H1 (cell line): ENCODE measurements at regions not wholly inside any gene's neighbourhood (a gene's known extent, or its start where the extent isn't known, plus 50 kb on each side); places are given as distances from the start of the nearest gene placed in this dataset.

ENCODE experiments used
- SRF ChIP-seq: IDR thresholded peaks from 2 replicates; pipeline ENCODE4 v1.6.1; 2011; ENCODE audit warnings: mild to moderate bottlenecking, low read depth, low read length, moderate library complexity
- TF ChIP-seq, protein P1 (sequence below), 3 experiments: IDR thresholded peaks; 1 replicate in 2 of 3; 2 replicates in 1 of 3; pipeline versions ENCODE4 v1.5.1 to v1.6.1; 2011; ENCODE audit warnings: low read length in 3 of 3, mild to moderate bottlenecking in 3 of 3, inconsistent platforms in 2 of 3, low read depth in 1 of 3, moderate library complexity in 1 of 3; ENCODE audit not compliant: insufficient read depth in 1 of 3; ENCODE audit errors: control extremely low read depth in 1 of 3

DNA sequence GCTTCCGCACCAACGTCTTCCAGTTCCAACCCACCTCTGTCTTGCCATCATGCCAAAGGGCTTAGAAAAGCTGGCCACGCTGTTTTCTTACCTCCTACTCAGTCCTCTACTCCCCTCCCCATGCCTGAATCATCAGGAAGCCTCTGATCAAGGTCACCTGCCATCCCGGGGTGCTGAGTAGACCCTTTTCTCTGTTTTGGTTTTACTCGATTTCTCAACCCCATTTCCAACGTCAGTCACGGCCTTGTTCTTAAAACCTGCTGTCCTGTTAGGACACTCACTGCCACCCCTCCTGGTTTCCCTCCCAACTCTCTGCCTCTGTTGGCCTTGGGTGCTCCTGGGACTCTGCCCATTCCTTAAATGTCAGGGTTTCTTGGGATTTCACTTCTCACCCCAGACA, 350.1 kb downstream of the FOXO1 start (continued):
- TF ChIP-seq, protein P1, sequence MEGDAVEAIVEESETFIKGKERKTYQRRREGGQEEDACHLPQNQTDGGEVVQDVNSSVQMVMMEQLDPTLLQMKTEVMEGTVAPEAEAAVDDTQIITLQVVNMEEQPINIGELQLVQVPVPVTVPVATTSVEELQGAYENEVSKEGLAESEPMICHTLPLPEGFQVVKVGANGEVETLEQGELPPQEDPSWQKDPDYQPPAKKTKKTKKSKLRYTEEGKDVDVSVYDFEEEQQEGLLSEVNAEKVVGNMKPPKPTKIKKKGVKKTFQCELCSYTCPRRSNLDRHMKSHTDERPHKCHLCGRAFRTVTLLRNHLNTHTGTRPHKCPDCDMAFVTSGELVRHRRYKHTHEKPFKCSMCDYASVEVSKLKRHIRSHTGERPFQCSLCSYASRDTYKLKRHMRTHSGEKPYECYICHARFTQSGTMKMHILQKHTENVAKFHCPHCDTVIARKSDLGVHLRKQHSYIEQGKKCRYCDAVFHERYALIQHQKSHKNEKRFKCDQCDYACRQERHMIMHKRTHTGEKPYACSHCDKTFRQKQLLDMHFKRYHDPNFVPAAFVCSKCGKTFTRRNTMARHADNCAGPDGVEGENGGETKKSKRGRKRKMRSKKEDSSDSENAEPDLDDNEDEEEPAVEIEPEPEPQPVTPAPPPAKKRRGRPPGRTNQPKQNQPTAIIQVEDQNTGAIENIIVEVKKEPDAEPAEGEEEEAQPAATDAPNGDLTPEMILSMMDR (IDR thresholded peaks at IDR 0.05; ENCODE audit: control extremely low read depth in 1 of 3, insufficient read depth in 1 of 3, low read depth in 1 of 3, low read length in 3 of 3), result no peak
- TF ChIP-seq SRF, result no peak
